GM23338 (cell line): ENCODE measurements at regions not wholly inside any gene's neighbourhood (a gene's known extent, or its start where the extent isn't known, plus 50 kb on each side); places are given as distances from the start of the nearest gene placed in this dataset.

ENCODE experiments used
- ATAC-seq: fragments of 200-7000 bp; cut with Tn5 transposase; 3 replicates; pipeline ENCODE4 v1.9.1; 2020
- DNase-seq: peaks from one replicate; pipeline ENCODE4 v3.0.0-alpha.2; 2015; ENCODE audit warnings: low spot score
- H2AFZ ChIP-seq: fragments of 200-600 bp; sonication (generic); 2 replicates; pipeline ENCODE4 v1.8.0; 2016; ENCODE audit warnings: antibody characterized with exemption, mild to moderate bottlenecking, moderate library complexity
- H3F3A ChIP-seq: fragments of 200-600 bp; sonication (generic); replicated peaks from 2 replicates; pipeline ENCODE4 v1.8.0; 2017; ENCODE audit warnings: antibody characterized with exemption, mixed run types, low read depth
- H3K27ac ChIP-seq: fragments of 200-600 bp; sonication (generic); 2 replicates; pipeline ENCODE4 v1.6.1; 2016; ENCODE audit warnings: low read depth
- H3K27me3 ChIP-seq: fragments of 200-600 bp; sonication (generic); 2 replicates; pipeline ENCODE4 v1.8.0; 2016; ENCODE audit warnings: mild to moderate bottlenecking, mixed run types, moderate library complexity; ENCODE audit not compliant: insufficient read depth
- H3K36me3 ChIP-seq: fragments of 200-600 bp; sonication (generic); 2 replicates; pipeline ENCODE4 v1.8.0; 2016; ENCODE audit warnings: mild to moderate bottlenecking; ENCODE audit not compliant: insufficient read depth
- H3K4me1 ChIP-seq: fragments of 200-600 bp; sonication (generic); 2 replicates; pipeline ENCODE4 v1.8.0; 2016; ENCODE audit warnings: mild to moderate bottlenecking, moderate library complexity; ENCODE audit not compliant: insufficient read depth
- H3K4me2 ChIP-seq: fragments of 200-600 bp; sonication (generic); 2 replicates; pipeline ENCODE4 v1.7.1; 2017; ENCODE audit warnings: mixed run types
- H3K4me3 ChIP-seq: fragments of 200-600 bp; sonication (generic); 2 replicates; pipeline ENCODE4 v1.6.1; 2016; ENCODE audit warnings: mixed run types
- H3K79me2 ChIP-seq: fragments of 200-600 bp; sonication (generic); replicated peaks from 2 replicates; pipeline ENCODE4 v1.8.0; 2017; ENCODE audit warnings: mild to moderate bottlenecking; ENCODE audit not compliant: insufficient read depth
- H3K9me2 ChIP-seq: fragments of 200-600 bp; sonication (generic); 2 replicates; pipeline ENCODE4 v1.8.0; 2017; ENCODE audit not compliant: insufficient read depth
- H4K20me1 ChIP-seq: fragments of 200-600 bp; sonication (generic); replicated peaks from 2 replicates; pipeline ENCODE4 v1.8.0; 2017; ENCODE audit warnings: mild to moderate bottlenecking; ENCODE audit not compliant: insufficient read depth
- H3K27ac Mint-ChIP-seq: 2 replicates; pipeline ENCODE4 v1.8.0; 2020; ENCODE audit warnings: inconsistent platforms, mild to moderate bottlenecking, moderate library complexity, mixed read lengths
- H3K27me3 Mint-ChIP-seq: 3 replicates; pipeline ENCODE4 v1.8.0; 2022; ENCODE audit warnings: low read depth, mild to moderate bottlenecking, moderate library complexity, mixed read lengths, inconsistent platforms; ENCODE audit not compliant: insufficient read depth, poor library complexity
- H3K36me3 Mint-ChIP-seq: 3 replicates; pipeline ENCODE4 v1.8.0; 2021; ENCODE audit warnings: low read depth, mild to moderate bottlenecking, inconsistent platforms, moderate library complexity, mixed read lengths
- H3K4me1 Mint-ChIP-seq: 3 replicates; pipeline ENCODE4 v1.8.0; 2020; ENCODE audit warnings: mild to moderate bottlenecking, inconsistent platforms, mixed read lengths
- H3K4me3 Mint-ChIP-seq: 3 replicates; pipeline ENCODE4 v1.8.0; 2021; ENCODE audit warnings: moderate library complexity, mild to moderate bottlenecking, inconsistent platforms, mixed read lengths
- H3K9me3 Mint-ChIP-seq: 3 replicates; pipeline ENCODE4 v1.8.0; 2020; ENCODE audit warnings: moderate library complexity, mild to moderate bottlenecking, inconsistent platforms, mixed read lengths
- CREB1 ChIP-seq: fragments of 250-450 bp; sonication (Bioruptor Pico); IDR thresholded peaks from 2 replicates; pipeline ENCODE4 v1.5.0; 2020; ENCODE audit warnings: low read depth, mild to moderate bottlenecking, moderate library complexity
- ETS1 ChIP-seq: IDR thresholded peaks from 2 replicates; pipeline ENCODE4 v1.6.1; 2016; ENCODE audit warnings: antibody characterized with exemption
- EZH2 ChIP-seq: fragments of 200-600 bp; sonication (generic); IDR thresholded peaks from one replicate; pipeline ENCODE4 v1.8.0; 2017; ENCODE audit warnings: antibody characterized with exemption, mild to moderate bottlenecking, low read depth; ENCODE audit not compliant: unreplicated experiment
- EZH2phosphoT487 ChIP-seq: fragments of 200-600 bp; sonication (generic); IDR thresholded peaks from one replicate; pipeline ENCODE4 v1.8.1; 2018; ENCODE audit warnings: antibody characterized with exemption; ENCODE audit not compliant: unreplicated experiment
- JUNB ChIP-seq: IDR thresholded peaks from one replicate; pipeline ENCODE4 v1.6.1; 2016; ENCODE audit warnings: antibody characterized with exemption; ENCODE audit not compliant: unreplicated experiment
- NANOG ChIP-seq: IDR thresholded peaks from 2 replicates; pipeline ENCODE4 v1.6.1; 2016; ENCODE audit warnings: antibody characterized with exemption, borderline replicate concordance
- POLR2AphosphoS5 ChIP-seq: IDR thresholded peaks from 2 replicates; pipeline ENCODE4 v1.6.1; 2016; ENCODE audit warnings: antibody characterized with exemption, low read depth
- STAT1 ChIP-seq: IDR thresholded peaks from one replicate; pipeline ENCODE4 v1.6.1; 2016; ENCODE audit warnings: antibody characterized with exemption; ENCODE audit not compliant: unreplicated experiment
- ZNF331 ChIP-seq: fragments of 250-450 bp; sonication (Bioruptor Pico); IDR thresholded peaks from 2 replicates; pipeline ENCODE4 v1.5.0; 2020; ENCODE audit warnings: low read depth, mild to moderate bottlenecking, moderate library complexity
- ZNF462 ChIP-seq: fragments of 250-450 bp; sonication (Bioruptor Pico); IDR thresholded peaks from 2 replicates; pipeline ENCODE4 v1.5.0; 2020; ENCODE audit warnings: mild to moderate bottlenecking, moderate library complexity

GRCh38 chr7:33770576-33770975 lies 134.8 kb upstream of the BMPER start (continued):
- TF ChIP-seq ETS1: no peak

- H3K27me3 Mint-ChIP-seq: no peaks in the 10 kb centered on the region
- no peak for ATAC-seq
- H3K9me3 Mint-ChIP-seq: no peaks in the 10 kb centered on the region
These were observed 133.9 kb upstream of the BMPER start for GRCh38 chr7:33771422-33771821.

More at GRCh38 chr7:33771422-33771821, 133.9 kb upstream of the BMPER start:
- Mint-ChIP-seq H3K4me1 (no peaks in the 10 kb centered on the region), H3K27ac (no peak overlapping the region), H3K36me3 (no peaks in the 10 kb centered on the region), H3K4me3 (no peak overlapping the region)
- no peaks in the 10 kb centered on the region for H3K79me2 ChIP-seq
- DNase-seq: no peak
- H3K9me2 ChIP-seq: no peaks in the 10 kb centered on the region
- TF ChIP-seq EZH2: no peak
- TF ChIP-seq ZNF462 (CRISPR knock-in tag): no peak
- no peak for TF ChIP-seq JUNB
- TF ChIP-seq CREB1 (CRISPR knock-in tag): no peak
- no peak for TF ChIP-seq EZH2phosphoT487
- TF ChIP-seq POLR2AphosphoS5: no peak
- TF ChIP-seq NANOG: no peak
- no peak for TF ChIP-seq STAT1
- no peak for TF ChIP-seq ZNF331 (CRISPR knock-in tag)
- no peaks in the 10 kb centered on the region for H3K36me3 ChIP-seq
- no peak overlapping the region for H3K4me2 ChIP-seq
- H3K4me3 ChIP-seq: no peak overlapping the region
- H3F3A ChIP-seq: no peaks in the 10 kb centered on the region
- H2AFZ ChIP-seq: no peak overlapping the region
- no peaks in the 10 kb centered on the region for H3K4me1 ChIP-seq
- H3K27ac ChIP-seq: no peak overlapping the region
- no peaks in the 10 kb centered on the region for H3K27me3 ChIP-seq
- no peaks in the 10 kb centered on the region for H4K20me1 ChIP-seq
